ENCODE measurements at regions not wholly inside any gene's neighbourhood (a gene's known extent, or its start where the extent isn't known, plus 50 kb on each side); places are given as distances from the start of the nearest gene placed in this dataset.

DNA sequence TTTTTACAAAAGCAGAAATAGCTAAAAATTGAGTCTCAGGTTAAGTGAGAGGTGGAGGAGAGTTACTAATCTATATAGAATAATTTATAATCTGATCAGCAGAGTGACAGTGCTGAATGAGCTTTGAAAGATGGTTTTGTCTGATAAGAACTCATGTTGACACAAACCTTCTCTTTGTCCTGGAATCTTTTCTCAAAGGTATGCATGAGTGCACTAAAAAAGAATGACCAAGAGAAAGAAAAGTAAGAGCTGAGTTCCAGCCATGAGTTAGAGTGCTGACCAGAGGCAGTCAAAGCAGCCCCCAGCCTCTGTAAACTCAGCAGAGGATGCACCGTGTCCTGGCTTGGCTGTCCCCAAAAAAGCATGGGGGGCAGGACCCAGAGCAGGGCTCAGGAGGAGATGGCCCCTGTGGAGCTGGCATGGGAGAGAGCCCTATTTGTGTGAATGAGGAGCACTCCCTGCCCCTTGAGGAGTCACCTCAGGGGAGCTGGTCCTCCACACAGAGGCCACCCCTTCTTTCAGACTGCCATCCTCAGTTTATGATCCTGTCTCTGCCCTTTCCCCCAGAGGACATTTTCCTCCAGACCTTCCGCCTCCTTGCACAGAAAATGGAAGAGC lies 129.8 kb downstream of the SEC23A start:
- H3K4me1 ChIP-seq, result no peaks in the 10 kb centered on the region
- DNase-seq (no peak), ATAC-seq (no peak)
- peaks cover 6% of the 10 kb centered on the region for H3K9me3 ChIP-seq
- intact Hi-C loops (cut with DNase I), result no loop called here
- H3K36me3 ChIP-seq, result no peaks in the 10 kb centered on the region
- no peak overlapping the region for H3K4me3 ChIP-seq
- TF ChIP-seq, protein P1, sequence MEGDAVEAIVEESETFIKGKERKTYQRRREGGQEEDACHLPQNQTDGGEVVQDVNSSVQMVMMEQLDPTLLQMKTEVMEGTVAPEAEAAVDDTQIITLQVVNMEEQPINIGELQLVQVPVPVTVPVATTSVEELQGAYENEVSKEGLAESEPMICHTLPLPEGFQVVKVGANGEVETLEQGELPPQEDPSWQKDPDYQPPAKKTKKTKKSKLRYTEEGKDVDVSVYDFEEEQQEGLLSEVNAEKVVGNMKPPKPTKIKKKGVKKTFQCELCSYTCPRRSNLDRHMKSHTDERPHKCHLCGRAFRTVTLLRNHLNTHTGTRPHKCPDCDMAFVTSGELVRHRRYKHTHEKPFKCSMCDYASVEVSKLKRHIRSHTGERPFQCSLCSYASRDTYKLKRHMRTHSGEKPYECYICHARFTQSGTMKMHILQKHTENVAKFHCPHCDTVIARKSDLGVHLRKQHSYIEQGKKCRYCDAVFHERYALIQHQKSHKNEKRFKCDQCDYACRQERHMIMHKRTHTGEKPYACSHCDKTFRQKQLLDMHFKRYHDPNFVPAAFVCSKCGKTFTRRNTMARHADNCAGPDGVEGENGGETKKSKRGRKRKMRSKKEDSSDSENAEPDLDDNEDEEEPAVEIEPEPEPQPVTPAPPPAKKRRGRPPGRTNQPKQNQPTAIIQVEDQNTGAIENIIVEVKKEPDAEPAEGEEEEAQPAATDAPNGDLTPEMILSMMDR (IDR thresholded peaks at IDR 0.05), result no peak
- H3K27ac ChIP-seq, result no peak overlapping the region
- no peaks in the 10 kb centered on the region for H3K27me3 ChIP-seq

GRCh38 chr14:38972511-38972910 lies 130.5 kb downstream of the SEC23A start:
- no peak overlapping the region for H3K4me3 ChIP-seq
- H3K27me3 ChIP-seq, result no peaks in the 10 kb centered on the region
- H3K27ac ChIP-seq, result no peak overlapping the region
- H3K9me3 ChIP-seq, result no peaks in the 10 kb centered on the region
- H3K36me3 ChIP-seq, result no peaks in the 10 kb centered on the region
- H3K4me1 ChIP-seq, result no peaks in the 10 kb centered on the region
- DNase-seq (no peak), ATAC-seq (no peak)
- intact Hi-C loops (cut with DNase I), result no loop called here
- TF ChIP-seq, protein P1 (IDR thresholded peaks at IDR 0.05), result no peak

GRCh38 chr14:38971258-38971921 lies 131.6 kb downstream of the SEC23A start:
- H3K4me3 ChIP-seq, result no peak overlapping the region
- no peaks in the 10 kb centered on the region for H3K36me3 ChIP-seq
- intact Hi-C loops (cut with DNase I), result no loop called here
- no peaks in the 10 kb centered on the region for H3K4me1 ChIP-seq
- TF ChIP-seq, protein P1 (IDR thresholded peaks at IDR 0.05), result no peak
- no peaks in the 10 kb centered on the region for H3K9me3 ChIP-seq
- no peak overlapping the region for H3K27ac ChIP-seq
- no peak for ATAC-seq
- DNase-seq, result no peak
- H3K27me3 ChIP-seq, result no peaks in the 10 kb centered on the region

GRCh38 chr14:38964630-38965029 lies 138.4 kb downstream of the SEC23A start:
- Histone ChIP-seq H3K36me3 (no peaks in the 10 kb centered on the region), H3K4me1 (no peaks in the 10 kb centered on the region), H3K27ac (no peak overlapping the region), H3K27me3 (no peaks in the 10 kb centered on the region), H3K4me3 (no peak overlapping the region), H3K9me3 (no peaks in the 10 kb centered on the region)
- ATAC-seq, result no peak
- intact Hi-C loops (cut with DNase I), result no loop called here
- TF ChIP-seq, protein P1 (IDR thresholded peaks at IDR 0.05), result no peak
- no peak for DNase-seq

GRCh38 chr14:38960946-38961531 lies 142.0 kb downstream of the SEC23A start:
- Histone ChIP-seq H3K27me3 (no peaks in the 10 kb centered on the region), H3K27ac (no peak overlapping the region), H3K4me3 (no peak overlapping the region), H3K4me1 (no peaks in the 10 kb centered on the region), H3K36me3 (no peaks in the 10 kb centered on the region), H3K9me3 (no peaks in the 10 kb centered on the region)
- ATAC-seq, result no peak
- TF ChIP-seq, protein P1 (IDR thresholded peaks at IDR 0.05), result no peak
- intact Hi-C loops (cut with DNase I), result no loop called here
- DNase-seq, result no peak
